IMR-90 (cell line): ENCODE measurements at regions not wholly inside any gene's neighbourhood (a gene's known extent, or its start where the extent isn't known, plus 50 kb on each side); places are given as distances from the start of the nearest gene placed in this dataset.

Experiments
- ATAC-seq: fragments of 200-7000 bp; cut with Tn5 transposase; 2 replicates; pipeline ENCODE4 v1.9.1; 2020; ENCODE audit warnings: low read depth, mild to moderate bottlenecking, moderate library complexity
- BruUV-seq: library from RNA; stranded (reverse); fragments of 400-500 nt; replicated peaks from 2 replicates; lab custom pipeline; 2021; lab: Mats Ljungman, UMichigan
- CTCF ChIA-PET: fragments of 300-600 bp; formaldehyde crosslinking; extraction: SDS; loops from one replicate; lab custom pipeline; 2021; ENCODE audit warnings: antibody characterized with exemption; lab: Yijun Ruan, JAX
- POLR2A ChIA-PET: fragments of 300-600 bp; sonication (Branson Sonifier 250); formaldehyde crosslinking; loops from one replicate; lab custom pipeline; 2022; ENCODE audit warnings: antibody characterized with exemption; ENCODE audit not compliant: unreplicated experiment; lab: Charles Lee
- DNase-seq: peaks from one replicate; pipeline ENCODE4 v3.0.0; 2013
- H2AFZ ChIP-seq: replicated peaks from 2 replicates; pipeline ENCODE3; 2013; ENCODE audit warnings: low read length, mild to moderate bottlenecking; ENCODE audit not compliant: poor library complexity
- H2AK5ac ChIP-seq: 2 replicates; pipeline ENCODE4 v1.6.1; 2013; ENCODE audit warnings: low read depth, low read length, inconsistent platforms
- H2AK9ac ChIP-seq: replicated peaks from 2 replicates; pipeline ENCODE3; 2013; ENCODE audit warnings: mild to moderate bottlenecking, low read depth, low read length, moderate library complexity; ENCODE audit not compliant: poor library complexity
- H2BK120ac ChIP-seq: 2 replicates; pipeline ENCODE4 v1.6.1; 2013; ENCODE audit warnings: low read depth, low read length, inconsistent platforms
- H2BK15ac ChIP-seq: 3 replicates; pipeline ENCODE4 v1.6.1; 2013; ENCODE audit warnings: low read depth, low read length, inconsistent platforms
- H2BK20ac ChIP-seq: 2 replicates; pipeline ENCODE4 v1.6.1; 2013; ENCODE audit warnings: low read depth, mild to moderate bottlenecking, inconsistent platforms, low read length, moderate library complexity
- H2BK5ac ChIP-seq: 2 replicates; pipeline ENCODE4 v1.6.1; 2013; ENCODE audit warnings: mild to moderate bottlenecking, low read depth, low read length, inconsistent platforms; ENCODE audit not compliant: poor library complexity, severe bottlenecking
- H3K14ac ChIP-seq: replicated peaks from 2 replicates; pipeline ENCODE4 v1.6.1; 2013; ENCODE audit warnings: low read depth, low read length, inconsistent platforms
- H3K18ac ChIP-seq: 2 replicates; pipeline ENCODE4 v1.6.1; 2013; ENCODE audit warnings: low read depth, low read length, control low read depth
- H3K23ac ChIP-seq: 2 replicates; pipeline ENCODE4 v1.6.1; 2013; ENCODE audit warnings: low read depth, low read length, inconsistent platforms
- H3K27ac ChIP-seq: 2 replicates; pipeline ENCODE4 v1.5.1; 2013; ENCODE audit warnings: mild to moderate bottlenecking, control low read depth, low read length; ENCODE audit not compliant: insufficient read depth
- H3K27me3 ChIP-seq: 2 replicates; pipeline ENCODE4 v1.6.1; 2013; ENCODE audit warnings: low read length; ENCODE audit not compliant: control insufficient read depth, insufficient read depth
- H3K36me3 ChIP-seq: 2 replicates; pipeline ENCODE4 v1.6.1; 2013; ENCODE audit warnings: low read length, mixed read lengths; ENCODE audit not compliant: control insufficient read depth, insufficient read depth
- H3K4ac ChIP-seq: 2 replicates; pipeline ENCODE4 v1.6.1; 2013; ENCODE audit warnings: low read depth, low read length, inconsistent platforms
- H3K4me1 ChIP-seq: 2 replicates; pipeline ENCODE4 v1.6.1; 2013; ENCODE audit warnings: low read length, mixed read lengths; ENCODE audit not compliant: control insufficient read depth, insufficient read depth
- H3K4me2 ChIP-seq: 2 replicates; pipeline ENCODE4 v1.6.1; 2013; ENCODE audit warnings: low read depth, mild to moderate bottlenecking, control low read depth, low read length, moderate library complexity
- H3K4me3 ChIP-seq: 2 replicates; pipeline ENCODE4 v1.5.1; 2013; ENCODE audit warnings: low read depth, mild to moderate bottlenecking, control low read depth, low read length, moderate library complexity; ENCODE audit not compliant: insufficient read depth
- H3K56ac ChIP-seq: 2 replicates; pipeline ENCODE4 v1.6.1; 2013; ENCODE audit warnings: low read length, inconsistent platforms; ENCODE audit not compliant: insufficient read depth; ENCODE audit errors: extremely low read depth
- H3K79me1 ChIP-seq, 2 experiments: 2 replicates each; pipeline ENCODE4 v1.6.1; 2013; ENCODE audit warnings: low read length in 2 of 2, inconsistent platforms in 1 of 2, low read depth in 1 of 2
- H3K9ac ChIP-seq: 2 replicates; pipeline ENCODE4 v1.6.1; 2013; ENCODE audit warnings: low read depth, low read length, control low read depth
- H3K9me1 ChIP-seq: 2 replicates; pipeline ENCODE4 v1.6.1; 2013; ENCODE audit warnings: low read length, inconsistent platforms; ENCODE audit not compliant: insufficient read depth
- H3K9me3 ChIP-seq: 2 replicates; pipeline ENCODE4 v1.6.1; 2013; ENCODE audit warnings: low read length; ENCODE audit not compliant: control insufficient read depth, insufficient read depth
- H4K20me1 ChIP-seq: 2 replicates; pipeline ENCODE4 v1.6.1; 2013; ENCODE audit warnings: low read length, inconsistent platforms; ENCODE audit not compliant: insufficient read depth
- H4K5ac ChIP-seq: 2 replicates; pipeline ENCODE4 v1.6.1; 2013; ENCODE audit warnings: mild to moderate bottlenecking, low read depth, low read length, control low read depth
- H4K8ac ChIP-seq, 2 experiments: 2 replicates each; pipeline ENCODE4 v1.6.1; 2013; ENCODE audit warnings: low read depth in 2 of 2, low read length in 2 of 2, control low read depth in 1 of 2, inconsistent platforms in 1 of 2
- H4K91ac ChIP-seq: 2 replicates; pipeline ENCODE4 v1.6.1; 2013; ENCODE audit warnings: low read depth, low read length, inconsistent platforms; ENCODE audit not compliant: insufficient read depth
- BHLHE40 ChIP-seq: fragments of 150-350 bp; IDR thresholded peaks from 2 replicates; pipeline ENCODE4 v1.6.1; 2016; ENCODE audit warnings: mild to moderate bottlenecking, low read depth, low read length
- CEBPB ChIP-seq: IDR thresholded peaks from 2 replicates; pipeline ENCODE4 v1.6.1; 2012; ENCODE audit warnings: low read depth, low read length, improper control_type of control experiment
- CHD1 ChIP-seq: IDR thresholded peaks from 2 replicates; pipeline ENCODE4 v1.6.1; 2012; ENCODE audit warnings: low read depth, low read length, improper control_type of control experiment
- FOS ChIP-seq: fragments of 150-350 bp; IDR thresholded peaks from 2 replicates; pipeline ENCODE4 v1.6.1; 2016; ENCODE audit warnings: low read depth, low read length
- MAFK ChIP-seq: IDR thresholded peaks from 2 replicates; pipeline ENCODE4 v1.6.1; 2012; ENCODE audit warnings: low read depth, low read length, improper control_type of control experiment
- MXI1 ChIP-seq: IDR thresholded peaks from 2 replicates; pipeline ENCODE4 v1.6.1; 2012; ENCODE audit warnings: low read depth, mild to moderate bottlenecking, low read length, moderate library complexity, borderline replicate concordance
- NFE2L2 ChIP-seq: fragments of 150-350 bp; IDR thresholded peaks from 2 replicates; pipeline ENCODE4 v1.6.1; 2016; ENCODE audit warnings: low read depth, mild to moderate bottlenecking, low read length
- POLR2A ChIP-seq: IDR thresholded peaks from 2 replicates; pipeline ENCODE4 v1.6.1; 2012; ENCODE audit warnings: mild to moderate bottlenecking, low read depth, low read length
- RAD21 ChIP-seq: IDR thresholded peaks from 2 replicates; pipeline ENCODE4 v1.6.1; 2012; ENCODE audit warnings: low read length, improper control_type of control experiment
- RCOR1 ChIP-seq: IDR thresholded peaks from 2 replicates; pipeline ENCODE4 v1.6.1; 2012; ENCODE audit warnings: mild to moderate bottlenecking, low read length, improper control_type of control experiment; ENCODE audit not compliant: insufficient replicate concordance
- SMC3 ChIP-seq: fragments of 150-350 bp; IDR thresholded peaks from 2 replicates; pipeline ENCODE4 v1.6.1; 2016; ENCODE audit warnings: low read depth, mild to moderate bottlenecking, antibody characterized with exemption, low read length, moderate library complexity
- WGBS, 2 experiments: methylation state at CpG; one replicate each; pipeline versions ENCODE4 v1.1.5 to v1.1.7; 2013; ENCODE audit warnings: missing lambda C conversion rate in 2 of 2; ENCODE audit not compliant: insufficient read length in 1 of 2; ENCODE audit errors: extremely low coverage in 2 of 2; 5-methylcytosine and 5-hydroxymethylcytosine counted together
- dilution Hi-C: fragments of 300-500 bp; cut with HindIII; formaldehyde crosslinking; loops from one replicate; pipeline ENCODE4 v1.14.3; 2018; ENCODE audit warnings: low sequenced_read_pairs; ENCODE audit not compliant: unreplicated experiment
- in situ Hi-C: fragments of 300-500 bp; cut with MboI; formaldehyde crosslinking; loops from 3 replicates; pipeline ENCODE4 v1.14.3; 2019; ENCODE audit warnings: low sequenced_read_pairs, inconsistent platforms, mixed read lengths
- intact Hi-C: fragments of 100-400 bp; cut with micrococcal nuclease; formaldehyde crosslinking; loops from 2 replicates; pipeline ENCODE4 v1.10.0; 2022
- TF ChIP-seq, protein P1 (sequence below): fragments of 150-350 bp; IDR thresholded peaks from 2 replicates; pipeline ENCODE4 v1.6.1; 2017; ENCODE audit warnings: mild to moderate bottlenecking, antibody characterized with exemption, low read length, low read depth
- TF ChIP-seq, protein P2 (sequence below): fragments of 150-350 bp; IDR thresholded peaks from 2 replicates; pipeline ENCODE4 v1.6.1; 2016; ENCODE audit warnings: low read depth, mild to moderate bottlenecking, low read length, moderate library complexity, borderline replicate concordance
- TF ChIP-seq, protein P3 (sequence below): conservative IDR thresholded peaks from 2 replicates; pipeline ENCODE4 v1.5.1; 2012; ENCODE audit warnings: mild to moderate bottlenecking, low read depth, low read length, improper control_type of control experiment

DNA sequence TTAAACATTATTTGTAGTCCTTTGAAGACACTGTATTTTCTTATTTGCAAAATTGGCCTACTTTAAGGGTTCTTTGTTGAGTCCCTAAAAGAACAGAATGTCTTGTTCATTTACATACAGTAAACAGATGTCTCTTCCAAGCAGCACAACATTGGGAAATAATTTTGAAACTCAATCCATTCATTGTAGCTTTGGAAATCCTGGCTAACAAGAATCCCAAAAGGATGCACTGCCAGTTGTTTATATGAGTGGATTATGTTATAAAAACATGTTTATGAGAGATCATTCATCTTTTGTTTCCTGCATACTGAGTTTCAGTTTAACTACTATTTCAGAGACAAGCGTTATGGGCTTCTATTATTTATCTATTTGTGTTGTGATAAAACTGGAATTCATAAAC is 499.3 kb downstream of the PID1 start:
- no peak overlapping the region for H3K14ac ChIP-seq
- BruUV-seq: no TSS peak

More for the DNA sequence above, 499.3 kb downstream of the PID1 start:
- dilution Hi-C loops: no loop called here
- Histone ChIP-seq H3K4me3 (no peak overlapping the region), H3K9me1 (no peaks in the 10 kb centered on the region), H4K20me1 (no peaks in the 10 kb centered on the region), H3K79me1 (no peaks in the 10 kb centered on the region), H3K23ac (no peak overlapping the region), H4K5ac (no peak overlapping the region), H3K36me3 (no peaks in the 10 kb centered on the region), H2BK15ac (no peak overlapping the region), H3K56ac (no peak overlapping the region), H3K4ac (no peak overlapping the region), H2BK120ac (no peak overlapping the region), H3K9ac (no peak overlapping the region), H2AFZ (no peak overlapping the region), H3K4me1 (no peaks in the 10 kb centered on the region), H3K4me2 (no peak overlapping the region), H3K27ac (no peak overlapping the region), H4K8ac (no peak overlapping the region), H3K27me3 (no peaks in the 10 kb centered on the region), H2AK9ac (no peak overlapping the region), H2BK5ac (no peak overlapping the region), H3K9me3 (peaks cover 6% of the 10 kb centered on the region), H2AK5ac (no peak overlapping the region), H3K18ac (no peak overlapping the region), H2BK20ac (no peak overlapping the region), H4K91ac (no peak overlapping the region)
- ATAC-seq: no peak
- WGBS, 2 experiments: no CpG with 5 or more reads among the region's 1 CpG
- ChIA-PET CTCF (interaction anchor here (0.7 kb wide), 1 partner anchor 11 kb away, joined by 3 read pairs; no protein-coding TSS in a partner anchor), POLR2A (no interaction called here)
- intact Hi-C loops: no loop called here
- in situ Hi-C loops: no loop called here
- no peak for TF ChIP-seq NFE2L2
- TF ChIP-seq POLR2A: no peak
- TF ChIP-seq RCOR1: no peak
- TF ChIP-seq BHLHE40: no peak
- TF ChIP-seq RAD21: no peak
- TF ChIP-seq, protein P1, sequence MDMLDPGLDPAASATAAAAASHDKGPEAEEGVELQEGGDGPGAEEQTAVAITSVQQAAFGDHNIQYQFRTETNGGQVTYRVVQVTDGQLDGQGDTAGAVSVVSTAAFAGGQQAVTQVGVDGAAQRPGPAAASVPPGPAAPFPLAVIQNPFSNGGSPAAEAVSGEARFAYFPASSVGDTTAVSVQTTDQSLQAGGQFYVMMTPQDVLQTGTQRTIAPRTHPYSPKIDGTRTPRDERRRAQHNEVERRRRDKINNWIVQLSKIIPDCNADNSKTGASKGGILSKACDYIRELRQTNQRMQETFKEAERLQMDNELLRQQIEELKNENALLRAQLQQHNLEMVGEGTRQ: no peak
- TF ChIP-seq, protein P2, sequence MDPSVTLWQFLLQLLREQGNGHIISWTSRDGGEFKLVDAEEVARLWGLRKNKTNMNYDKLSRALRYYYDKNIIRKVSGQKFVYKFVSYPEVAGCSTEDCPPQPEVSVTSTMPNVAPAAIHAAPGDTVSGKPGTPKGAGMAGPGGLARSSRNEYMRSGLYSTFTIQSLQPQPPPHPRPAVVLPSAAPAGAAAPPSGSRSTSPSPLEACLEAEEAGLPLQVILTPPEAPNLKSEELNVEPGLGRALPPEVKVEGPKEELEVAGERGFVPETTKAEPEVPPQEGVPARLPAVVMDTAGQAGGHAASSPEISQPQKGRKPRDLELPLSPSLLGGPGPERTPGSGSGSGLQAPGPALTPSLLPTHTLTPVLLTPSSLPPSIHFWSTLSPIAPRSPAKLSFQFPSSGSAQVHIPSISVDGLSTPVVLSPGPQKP: no peak
- no peak for TF ChIP-seq CEBPB
- no peak for TF ChIP-seq MAFK
- no peak for TF ChIP-seq CHD1
- no peak for TF ChIP-seq FOS
- no peak for TF ChIP-seq MXI1
- TF ChIP-seq, protein P3, sequence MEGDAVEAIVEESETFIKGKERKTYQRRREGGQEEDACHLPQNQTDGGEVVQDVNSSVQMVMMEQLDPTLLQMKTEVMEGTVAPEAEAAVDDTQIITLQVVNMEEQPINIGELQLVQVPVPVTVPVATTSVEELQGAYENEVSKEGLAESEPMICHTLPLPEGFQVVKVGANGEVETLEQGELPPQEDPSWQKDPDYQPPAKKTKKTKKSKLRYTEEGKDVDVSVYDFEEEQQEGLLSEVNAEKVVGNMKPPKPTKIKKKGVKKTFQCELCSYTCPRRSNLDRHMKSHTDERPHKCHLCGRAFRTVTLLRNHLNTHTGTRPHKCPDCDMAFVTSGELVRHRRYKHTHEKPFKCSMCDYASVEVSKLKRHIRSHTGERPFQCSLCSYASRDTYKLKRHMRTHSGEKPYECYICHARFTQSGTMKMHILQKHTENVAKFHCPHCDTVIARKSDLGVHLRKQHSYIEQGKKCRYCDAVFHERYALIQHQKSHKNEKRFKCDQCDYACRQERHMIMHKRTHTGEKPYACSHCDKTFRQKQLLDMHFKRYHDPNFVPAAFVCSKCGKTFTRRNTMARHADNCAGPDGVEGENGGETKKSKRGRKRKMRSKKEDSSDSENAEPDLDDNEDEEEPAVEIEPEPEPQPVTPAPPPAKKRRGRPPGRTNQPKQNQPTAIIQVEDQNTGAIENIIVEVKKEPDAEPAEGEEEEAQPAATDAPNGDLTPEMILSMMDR: no peak
- no peak for TF ChIP-seq SMC3
- DNase-seq: no peak
